ENCODE measurements at regions not wholly inside any gene's neighbourhood (a gene's known extent, or its start where the extent isn't known, plus 50 kb on each side); places are given as distances from the start of the nearest gene placed in this dataset.

DNA sequence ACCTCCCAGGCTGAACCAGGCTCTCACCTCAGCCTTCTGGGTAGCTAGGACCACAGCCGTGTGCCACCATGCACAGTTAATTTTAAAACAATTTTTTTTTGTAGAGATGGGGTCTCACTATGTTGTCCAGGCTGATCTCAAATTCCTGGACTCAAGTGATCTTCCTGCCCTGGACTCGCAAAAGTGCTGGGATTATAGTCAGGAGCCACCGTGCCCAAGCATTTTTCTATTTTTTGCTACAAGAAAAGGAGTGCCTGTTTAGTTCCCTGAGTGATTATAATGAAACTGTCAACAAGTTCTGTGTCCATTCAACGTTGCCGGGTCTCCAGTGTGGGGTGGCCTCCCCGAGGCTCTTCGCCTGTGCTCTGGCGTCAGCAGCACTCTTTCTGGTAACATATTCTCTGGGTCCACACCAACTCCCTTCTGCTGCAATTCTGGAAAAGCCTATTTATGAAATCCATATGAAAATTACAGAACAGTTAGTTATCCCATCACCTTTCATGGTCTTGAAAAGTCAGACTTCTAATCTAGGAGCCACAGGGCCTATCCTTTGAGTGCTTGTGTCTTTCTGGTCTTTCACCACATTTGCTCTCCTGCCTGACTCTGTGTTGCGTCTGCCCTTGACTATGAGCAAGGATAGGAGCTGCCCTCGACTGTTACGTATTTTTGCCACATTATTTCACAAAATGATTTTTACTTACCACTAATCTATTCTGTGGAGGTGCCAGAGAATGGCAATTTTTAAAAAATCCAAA lies 172.7 kb downstream of the SOCS6 start:
- no peak for DNase-seq (ENCODE audit: low read depth, low spot score)

DNA sequence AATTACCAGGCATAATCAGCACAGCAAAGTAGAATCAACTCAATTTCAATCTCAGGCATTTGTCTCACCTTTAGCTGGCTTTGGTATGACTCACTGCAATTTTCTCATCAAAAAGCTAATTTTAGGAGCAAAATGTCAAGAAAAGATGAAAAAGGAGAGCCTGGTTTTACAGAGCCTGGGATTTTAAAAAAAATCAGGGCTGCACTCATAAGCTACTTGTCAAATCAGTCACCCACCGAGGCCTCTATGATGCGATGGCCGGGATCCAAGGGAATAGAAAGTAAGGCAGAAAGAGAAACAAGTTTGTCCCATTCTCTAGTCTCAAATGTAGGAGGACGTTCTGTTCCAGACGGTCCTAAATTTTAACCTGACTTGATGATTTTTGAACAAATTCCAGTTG lies 170.9 kb downstream of the SOCS6 start:
- no peak for DNase-seq (ENCODE audit: low read depth, low spot score)

GRCh38 chr18:70459251-70459650 lies 170.4 kb downstream of the SOCS6 start:
- DNase-seq (ENCODE audit: low read depth, low spot score): no peak

GRCh38 chr18:70457788-70458187 lies 168.9 kb downstream of the SOCS6 start:
- DNase-seq (ENCODE audit: low read depth, low spot score): no peak

DNA sequence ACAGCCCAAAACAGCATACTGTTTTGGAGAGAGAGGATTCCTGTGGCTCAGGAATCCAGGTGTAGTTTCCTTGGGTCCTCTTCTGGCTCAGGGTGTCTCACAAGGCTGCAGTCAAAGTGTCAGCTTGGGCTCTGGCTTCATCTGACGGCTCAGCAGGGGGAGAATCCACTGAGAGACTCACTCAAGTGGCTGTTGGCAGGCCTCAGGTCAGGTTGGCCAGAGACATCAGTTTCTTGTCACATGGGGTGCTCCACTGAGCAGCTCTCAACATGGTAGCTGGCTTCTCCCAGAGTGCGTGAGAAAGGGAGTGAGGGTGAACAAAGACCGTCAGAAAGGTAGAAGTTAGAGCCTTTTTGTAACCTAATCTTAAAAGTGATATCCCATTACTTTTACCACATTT lies 168.4 kb downstream of the SOCS6 start:
- no peak for DNase-seq (ENCODE audit: low read depth, low spot score)

DNA sequence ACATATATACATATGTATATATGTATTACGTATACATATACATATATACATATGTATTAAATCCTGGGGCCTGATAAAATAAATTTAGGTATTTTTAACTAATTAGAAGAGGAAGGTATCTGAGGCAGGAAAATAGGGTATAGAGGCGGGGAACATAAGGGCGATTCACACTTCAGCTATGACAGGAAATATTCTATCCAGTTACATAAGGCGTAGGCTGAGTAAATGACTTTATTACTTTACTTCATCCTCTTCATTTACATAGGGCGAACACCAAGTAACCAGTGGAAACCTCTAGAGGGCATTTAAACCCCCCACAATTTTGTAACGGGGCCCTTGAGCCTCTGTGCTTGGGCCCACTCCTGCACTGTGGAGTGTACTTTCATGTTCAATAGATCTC lies 167.5 kb downstream of the SOCS6 start:
- no peak for DNase-seq (ENCODE audit: low read depth, low spot score)

GRCh38 chr18:70455731-70456130 lies 166.9 kb downstream of the SOCS6 start:
- no peak for DNase-seq (ENCODE audit: low read depth, low spot score)

DNA sequence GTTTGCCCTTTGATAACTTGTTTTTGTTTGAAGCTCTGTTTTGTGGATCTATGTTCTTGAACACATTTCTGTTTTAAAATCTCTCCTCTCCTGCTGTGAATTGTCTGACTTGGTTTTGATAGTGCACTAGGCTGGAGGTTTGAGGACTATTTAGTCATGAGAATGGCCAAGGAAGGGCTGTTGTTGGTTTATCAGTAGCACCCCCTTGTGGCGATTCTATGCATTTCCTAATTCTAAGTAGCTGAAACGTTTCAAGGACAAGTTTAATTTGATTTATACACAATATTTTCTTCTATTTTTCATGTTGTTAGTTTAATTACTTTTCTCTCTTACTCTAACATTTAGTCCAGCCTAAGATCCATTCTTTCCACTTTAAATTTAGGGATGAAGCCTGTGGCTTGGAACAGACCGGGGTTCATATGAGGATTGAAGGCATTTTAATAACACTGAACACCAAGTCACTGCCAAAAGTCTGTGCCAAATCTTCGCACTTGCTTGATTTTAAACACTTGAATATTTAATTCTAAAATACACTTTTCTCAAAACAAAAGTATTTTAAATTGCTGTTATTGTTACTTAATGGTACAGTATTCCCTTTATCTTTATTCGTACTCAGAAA lies 166.0 kb downstream of the SOCS6 start:
- DNase-seq (ENCODE audit: low read depth, low spot score): no peak

- no peak for DNase-seq (ENCODE audit: low read depth, low spot score)
Measured at GRCh38 chr18:70453058-70453775, 164.4 kb downstream of the SOCS6 start.

DNA sequence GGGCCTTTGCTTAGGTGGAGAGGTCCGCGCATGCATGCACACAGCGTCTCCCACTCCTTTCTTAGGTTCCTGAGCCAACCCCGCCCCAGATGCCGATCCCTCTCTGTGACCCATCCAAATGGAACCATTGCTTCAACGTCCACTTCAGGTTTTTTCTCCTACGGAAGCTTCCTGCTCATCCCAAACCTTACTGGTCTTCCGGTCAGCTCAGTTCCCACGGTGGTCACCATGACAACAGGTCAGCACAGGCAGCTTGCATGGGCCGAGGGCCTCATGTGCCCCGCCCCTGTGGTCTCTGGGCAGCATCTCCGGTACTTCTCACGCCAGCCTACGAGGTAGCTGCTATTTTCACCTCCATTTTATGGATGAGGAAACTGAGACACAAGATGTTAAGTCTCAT lies 163.7 kb downstream of the SOCS6 start:
- DNase-seq (ENCODE audit: low read depth, low spot score): no peak

- DNase-seq (ENCODE audit: low read depth, low spot score): no peak
Measured at GRCh38 chr18:70450426-70451253, 161.8 kb downstream of the SOCS6 start.

DNA sequence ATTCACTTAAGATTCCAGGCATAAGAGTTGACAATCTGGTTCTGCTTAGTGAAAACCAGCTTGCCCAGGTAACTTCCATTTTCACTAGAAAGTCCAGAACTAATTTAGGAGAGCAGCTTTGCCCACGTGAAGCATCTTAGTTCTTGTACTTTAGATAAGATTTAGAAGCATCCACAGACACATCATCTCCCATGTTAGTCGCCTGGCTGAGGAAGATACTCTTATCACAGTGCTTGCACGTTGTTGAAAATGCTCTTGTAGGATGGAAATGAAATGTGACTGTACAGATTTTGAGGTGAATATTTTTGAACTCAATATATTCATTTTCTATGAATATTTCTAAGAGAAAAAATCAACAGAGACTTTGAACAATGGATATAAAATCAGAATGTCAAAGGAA lies 159.7 kb downstream of the SOCS6 start:
- no peak for DNase-seq (ENCODE audit: low read depth, low spot score)

DNA sequence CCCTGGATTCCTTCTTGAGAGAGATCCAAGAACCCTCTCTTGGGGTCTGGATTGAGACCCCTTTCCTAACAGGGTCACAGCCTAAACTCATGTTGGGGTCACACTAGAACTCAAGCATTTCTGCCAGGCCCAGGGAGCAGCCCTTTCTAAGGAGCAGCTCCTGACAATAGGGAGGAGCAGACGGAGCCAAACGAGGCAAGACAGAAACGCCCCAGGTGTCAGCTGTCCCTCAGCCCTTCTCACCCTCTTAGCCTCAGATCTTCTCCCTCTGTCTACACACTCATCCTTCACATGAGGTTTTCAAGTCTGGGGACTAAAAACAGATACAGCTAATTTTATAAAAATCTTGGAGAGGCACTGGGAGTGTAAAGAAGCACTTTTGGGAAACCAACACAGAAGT lies 157.2 kb downstream of the SOCS6 start:
- no peak for DNase-seq (ENCODE audit: low read depth, low spot score)

- DNase-seq (ENCODE audit: low read depth, low spot score): no peak
Measured at GRCh38 chr18:70442933-70443332, 154.1 kb downstream of the SOCS6 start.

DNA sequence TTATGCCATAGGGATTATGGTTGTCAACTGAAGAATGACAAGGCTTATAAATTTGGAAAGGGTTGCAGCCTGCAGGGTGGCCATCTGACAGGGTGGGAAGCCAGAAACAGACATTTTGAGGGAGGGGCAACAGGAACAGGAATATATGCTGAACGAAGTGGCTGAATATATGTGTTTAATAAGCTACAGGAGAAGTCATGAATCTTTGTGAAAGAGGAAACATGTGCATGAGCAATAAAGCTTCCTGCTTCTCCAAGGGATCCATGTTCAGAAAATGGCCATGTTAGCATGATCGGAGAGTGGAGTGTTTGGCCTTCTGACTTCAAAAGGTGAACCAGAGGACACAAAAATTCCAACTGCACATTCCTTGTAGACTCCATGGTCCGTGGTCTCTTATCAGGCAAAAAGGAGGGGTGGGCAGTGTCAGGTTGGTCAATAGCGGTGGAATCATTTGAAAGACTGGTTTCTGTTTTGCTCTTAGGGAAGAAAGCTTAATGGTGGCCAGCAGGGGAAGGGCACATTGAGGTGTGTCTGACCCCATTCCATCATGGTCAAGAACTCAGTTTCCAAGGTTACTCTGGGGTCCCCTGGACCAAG lies 144.1 kb downstream of the SOCS6 start:
- DNase-seq (ENCODE audit: low read depth, low spot score): no peak

- DNase-seq (ENCODE audit: low read depth, low spot score): no peak
Measured at GRCh38 chr18:70431203-70431624, 142.4 kb downstream of the SOCS6 start.

GRCh38 chr18:70430501-70431173 lies 141.8 kb downstream of the SOCS6 start:
- no peak for DNase-seq (ENCODE audit: low read depth, low spot score)

GRCh38 chr18:70429847-70430500 lies 141.1 kb downstream of the SOCS6 start:
- DNase-seq (ENCODE audit: low read depth, low spot score): no peak

- no peak for DNase-seq (ENCODE audit: low read depth, low spot score)
Measured at GRCh38 chr18:70428439-70428838, 139.6 kb downstream of the SOCS6 start.

GRCh38 chr18:70426818-70427217 lies 138.0 kb downstream of the SOCS6 start:
- DNase-seq (ENCODE audit: low read depth, low spot score): no peak

Measured in iPS DF 19.7 (cell line).